Stimulated activated CD8-positive, alpha-beta memory T cell treated with anti-CD3 and anti-CD28 coated beads, Interleukin-12 subunit alpha, Interleukin-12 subunit beta, amount 100 ng/mL, for 4 hours (primary cell): ENCODE measurements at regions not wholly inside any gene's neighbourhood (a gene's known extent, or its start where the extent isn't known, plus 50 kb on each side); places are given as distances from the start of the nearest gene placed in this dataset.

Experiments used
- DNase-seq: peaks from one replicate; pipeline ENCODE4 v3.0.0-alpha.2; 2020; ENCODE audit warnings: low read depth

DNA sequence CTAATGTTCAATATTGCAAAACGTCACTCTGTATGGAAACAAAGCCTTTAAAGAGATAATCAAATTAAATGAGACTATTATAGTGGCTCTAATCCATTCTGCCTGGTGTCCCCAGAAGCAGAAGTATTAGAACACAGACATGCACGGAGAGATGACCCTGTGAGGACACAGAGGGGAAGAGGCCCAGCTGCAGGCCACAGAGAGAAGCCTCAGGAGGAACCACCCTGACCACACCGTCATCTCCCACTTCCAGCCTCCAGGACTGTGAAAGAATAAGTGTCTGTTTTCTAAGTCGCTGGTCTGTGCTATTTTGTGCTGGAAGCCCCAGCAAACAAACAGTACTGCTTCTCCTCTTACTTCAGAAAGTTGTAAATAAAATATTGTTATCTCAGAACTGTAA is 283.5 kb upstream of the ADARB2 start:
- no peak for DNase-seq

DNA sequence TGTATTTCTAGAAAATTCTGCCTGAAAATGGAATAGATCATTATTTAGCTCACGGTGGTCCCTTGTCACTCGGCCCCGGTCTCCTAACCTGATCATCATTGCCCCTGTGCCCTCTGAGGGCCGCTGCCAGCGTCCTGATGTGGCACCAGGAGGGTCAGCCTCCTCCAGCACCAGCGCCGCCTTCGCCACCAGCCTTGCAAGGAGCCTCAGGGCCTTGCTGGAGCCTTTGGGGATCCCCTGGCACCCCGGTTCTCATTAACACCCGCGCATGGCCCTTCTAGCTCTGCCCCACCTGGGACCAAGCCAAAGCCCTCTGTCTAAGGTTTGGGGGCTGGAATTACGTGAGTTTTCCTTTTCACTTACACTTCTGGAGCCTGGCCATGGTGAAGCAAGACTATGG is 282.5 kb upstream of the ADARB2 start:
- DNase-seq = no peak

DNA sequence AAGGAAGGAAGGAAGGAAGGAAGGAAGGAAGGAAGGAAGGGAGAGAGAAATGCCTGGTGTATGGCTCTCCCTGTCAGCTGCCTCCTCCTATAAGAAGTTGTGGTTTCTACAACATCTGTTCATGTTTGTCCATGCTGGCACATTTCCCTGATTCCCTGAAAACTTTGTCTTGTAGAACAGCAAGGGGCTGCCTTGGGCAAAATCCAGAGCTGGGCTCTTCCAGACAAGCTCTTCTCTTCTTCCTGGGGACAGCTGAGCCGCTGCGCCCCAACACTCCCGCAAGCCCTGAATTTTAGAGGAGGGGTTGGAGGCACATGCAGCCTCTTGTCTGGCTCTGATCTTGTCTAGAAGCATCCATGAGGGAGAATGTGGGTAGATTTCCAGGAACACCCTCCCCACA is 282.0 kb upstream of the ADARB2 start:
- no peak for DNase-seq

GRCh38 chr10:2014541-2014940 is 277.2 kb upstream of the ADARB2 start:
- no peak for DNase-seq

DNA sequence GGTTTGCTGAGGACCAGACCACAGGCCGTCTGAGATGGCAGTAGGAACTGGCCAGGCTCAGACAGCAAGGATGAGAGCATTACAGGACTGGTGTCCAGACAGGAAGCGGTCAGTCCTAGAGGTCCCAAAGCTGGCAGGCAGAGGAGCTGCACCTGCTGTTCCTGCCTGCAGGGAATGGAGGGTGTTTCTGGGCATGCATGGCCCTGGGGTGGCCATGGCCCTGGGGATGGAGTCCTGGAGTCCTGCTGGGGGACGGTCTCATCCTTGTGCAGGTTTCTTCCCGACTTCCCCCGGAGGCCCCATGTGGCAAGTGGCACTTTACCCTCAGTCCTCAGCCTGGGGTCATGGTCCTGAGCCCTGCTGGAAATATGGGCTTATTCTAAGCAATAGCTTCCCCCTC is 274.9 kb upstream of the ADARB2 start:
- no peak for DNase-seq

DNA sequence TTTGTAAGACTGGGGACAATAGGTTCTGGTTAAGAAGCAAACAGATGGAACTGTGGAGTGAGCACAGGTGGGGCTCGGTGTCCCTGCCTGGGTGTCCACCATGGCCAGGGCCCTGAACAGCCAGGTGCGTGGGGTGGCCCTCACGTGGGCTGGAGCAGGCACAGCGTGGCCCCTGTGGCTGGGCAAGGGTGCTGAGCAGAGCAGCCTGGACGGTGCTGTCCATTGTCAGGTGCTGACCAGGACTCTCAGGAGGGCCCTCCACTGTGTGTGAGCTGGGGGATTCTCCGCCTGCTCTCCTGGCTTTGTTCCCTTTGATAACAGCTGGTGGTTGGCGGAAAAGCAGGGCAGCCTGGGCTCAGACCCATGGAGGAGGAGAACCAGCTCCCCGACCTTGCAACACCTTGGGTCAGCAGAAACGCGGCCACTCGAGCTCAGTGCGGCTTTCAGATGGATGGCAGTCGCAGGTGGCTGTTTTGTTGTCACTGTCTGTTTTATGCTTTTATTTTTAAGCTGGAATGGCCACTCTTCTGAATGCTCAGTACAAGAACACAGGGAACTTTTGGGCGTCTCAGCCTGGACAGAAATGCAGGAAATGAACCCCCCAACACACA is 273.9 kb upstream of the ADARB2 start:
- no peak for DNase-seq

DNA sequence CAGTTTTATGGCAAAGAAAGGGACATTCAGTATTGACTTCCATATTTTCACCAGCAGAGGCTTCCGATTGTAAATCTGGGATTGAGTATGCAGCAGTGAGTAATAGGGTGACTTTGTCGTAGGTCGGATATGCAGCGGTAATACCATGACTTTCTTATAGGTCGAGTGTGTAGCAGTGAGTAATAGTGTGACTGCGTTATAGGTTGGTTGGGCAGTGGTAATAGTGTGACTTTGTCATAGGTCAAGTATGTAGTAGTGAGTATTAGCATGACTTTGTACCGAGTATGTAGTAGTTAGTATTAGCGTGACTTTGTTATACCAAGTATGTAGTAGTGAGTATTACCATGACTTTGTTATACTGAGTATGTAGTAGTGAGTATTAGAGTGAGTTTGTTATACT is 268.2 kb upstream of the ADARB2 start:
- DNase-seq = no peak

DNA sequence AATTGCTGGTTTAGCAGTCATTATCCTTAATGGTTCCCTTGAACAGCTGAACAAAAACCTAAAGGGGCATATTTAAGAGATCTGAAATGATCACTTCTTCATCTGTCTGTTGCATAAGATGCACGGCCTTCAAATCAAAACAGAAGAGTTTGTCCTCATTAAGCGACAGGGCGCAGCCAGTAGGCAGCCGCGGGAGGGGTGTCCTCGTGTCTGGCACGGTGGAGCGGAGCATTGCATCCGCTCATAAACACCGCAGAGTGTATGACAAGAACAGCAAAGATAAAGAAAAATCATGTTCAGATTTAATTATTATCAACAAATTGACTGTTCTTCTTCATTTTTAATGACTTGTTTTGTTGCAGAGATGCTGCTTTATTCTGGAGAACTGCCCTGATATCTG is 255.6 kb upstream of the ADARB2 start:
- no peak for DNase-seq

DNA sequence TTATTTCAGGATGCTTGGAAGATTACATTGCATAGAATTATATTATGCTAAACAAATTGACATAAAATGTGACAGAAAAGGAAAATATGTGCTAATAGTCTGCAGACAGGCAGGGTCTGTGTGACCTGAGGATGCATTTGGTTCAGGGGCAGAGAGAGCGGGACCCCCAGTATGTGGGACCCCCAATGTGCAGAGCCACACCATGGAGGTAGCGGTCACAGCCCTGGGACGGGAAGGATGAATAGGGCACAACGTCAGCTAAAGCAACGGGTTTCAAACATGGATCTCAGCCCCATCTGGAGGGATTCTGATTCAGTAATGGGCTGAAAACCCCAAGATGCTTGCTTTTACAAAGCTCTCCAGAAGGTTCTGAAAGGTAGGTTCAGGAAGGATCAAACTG is 251.8 kb upstream of the ADARB2 start:
- no peak for DNase-seq

GRCh38 chr10:1981976-1982375 is 244.7 kb upstream of the ADARB2 start:
- no peak for DNase-seq

GRCh38 chr10:1980459-1980858 is 243.1 kb upstream of the ADARB2 start:
- no peak for DNase-seq

DNA sequence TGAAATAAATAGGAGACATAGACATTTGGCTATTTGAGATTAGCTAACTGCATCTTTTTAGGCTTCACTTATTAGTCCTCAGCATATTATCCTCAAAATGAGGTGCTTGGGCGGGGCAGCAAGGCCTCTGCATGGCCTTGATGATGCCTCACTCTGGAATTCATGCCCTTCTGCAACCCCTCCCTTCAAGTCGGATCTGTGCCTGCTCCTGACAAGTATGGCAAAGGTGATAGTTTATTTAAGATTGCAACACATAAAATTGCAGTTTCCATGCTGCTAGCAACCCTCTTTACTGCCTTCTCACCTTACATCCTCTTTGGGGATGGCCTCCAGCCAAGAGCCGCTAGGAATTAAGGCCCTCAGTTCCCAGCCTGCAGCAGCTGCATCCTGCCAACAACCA is 241.3 kb upstream of the ADARB2 start:
- DNase-seq = no peak

GRCh38 chr10:1977461-1977860 is 240.1 kb upstream of the ADARB2 start:
- DNase-seq = no peak

- no peak for DNase-seq
Observed at GRCh38 chr10:1972406-1972805, 235.1 kb upstream of the ADARB2 start.

DNA sequence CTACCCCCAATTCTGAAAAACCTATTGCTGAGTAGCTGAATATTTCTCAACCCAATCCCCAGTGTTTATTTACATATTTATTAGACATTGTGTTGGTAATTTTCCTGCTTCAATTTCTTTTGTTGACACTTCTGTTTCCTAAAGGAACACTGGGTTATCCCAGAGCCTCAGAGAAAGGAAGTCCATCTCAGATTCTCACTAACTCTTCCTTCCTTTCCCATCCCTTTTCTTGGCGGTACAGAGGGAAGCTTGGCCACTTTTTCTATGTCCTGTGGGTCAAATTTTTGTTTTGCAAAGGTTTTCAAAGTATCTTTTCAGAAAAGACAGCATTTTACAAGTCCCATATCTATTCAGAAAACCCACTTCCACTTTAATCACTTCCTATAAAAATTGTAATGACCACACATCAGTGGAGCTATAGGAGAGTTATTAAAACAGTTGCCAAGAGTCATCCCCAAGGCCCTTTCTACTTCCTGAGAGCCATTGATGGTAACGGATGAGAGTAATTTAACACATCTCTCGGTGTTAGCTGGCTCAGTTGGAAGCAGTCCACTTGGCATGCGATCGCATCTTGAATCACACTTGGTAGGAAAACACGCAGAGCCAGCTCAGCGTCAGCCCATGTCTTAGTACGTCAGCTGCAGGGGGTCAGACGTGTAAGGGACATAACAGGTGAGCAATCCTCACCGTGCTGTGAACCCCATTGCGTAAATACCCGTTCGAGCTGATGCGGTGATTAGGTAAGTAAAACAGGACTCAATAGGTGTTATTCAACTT is 231.1 kb upstream of the ADARB2 start:
- no peak for DNase-seq

DNA sequence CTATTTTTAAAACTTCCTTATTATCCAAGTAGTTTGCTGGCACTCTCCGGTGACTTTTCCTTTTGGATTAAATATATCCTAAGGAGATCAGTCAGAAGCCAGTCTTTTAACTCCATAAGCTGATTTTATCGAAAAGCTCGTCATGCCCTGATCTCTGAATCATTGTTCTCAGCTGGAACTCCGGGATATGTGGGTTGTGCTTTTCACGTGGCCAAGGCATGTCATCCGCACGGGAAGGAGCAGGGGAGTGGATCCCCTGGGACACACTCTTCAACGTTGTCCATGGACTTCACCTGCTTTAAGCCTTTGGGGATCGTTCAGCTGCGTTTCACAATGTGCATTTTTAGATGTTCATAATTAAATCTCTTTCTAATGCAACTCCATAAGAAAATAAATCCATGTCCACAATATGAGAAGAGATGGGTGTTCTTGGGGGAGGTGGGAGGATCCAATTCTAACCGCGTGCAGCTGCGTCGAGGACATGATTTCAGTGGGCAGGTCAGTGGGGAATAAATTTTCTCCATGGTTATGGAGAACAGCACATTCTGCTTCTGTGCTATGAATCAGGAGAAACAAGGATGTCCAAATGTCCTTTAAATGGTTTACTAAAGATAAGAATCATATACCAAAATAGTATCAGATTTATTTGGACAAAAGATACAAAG is 229.5 kb upstream of the ADARB2 start:
- no peak for DNase-seq

DNA sequence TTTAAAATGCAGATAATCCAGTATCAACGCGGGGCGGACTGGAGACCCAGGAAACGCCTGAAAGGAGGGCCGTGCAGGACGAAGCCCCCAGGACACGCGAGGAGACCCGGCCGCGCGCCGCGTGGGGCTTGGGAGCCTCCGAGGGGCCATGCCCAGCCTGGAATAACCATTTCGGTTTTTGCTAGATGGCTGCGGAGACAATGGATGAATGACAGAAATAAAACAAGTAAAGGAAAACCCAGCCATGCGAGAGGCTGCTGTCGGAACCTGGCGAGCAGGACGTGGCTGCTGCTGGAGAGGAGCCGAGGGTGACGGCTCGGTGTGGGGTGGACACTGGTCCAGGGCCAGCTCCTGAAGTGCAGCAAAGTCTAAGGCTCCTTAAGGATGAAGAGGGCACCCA is 227.2 kb upstream of the ADARB2 start:
- DNase-seq = no peak

GRCh38 chr10:1963341-1963740 is 226.0 kb upstream of the ADARB2 start:
- no peak for DNase-seq

DNA sequence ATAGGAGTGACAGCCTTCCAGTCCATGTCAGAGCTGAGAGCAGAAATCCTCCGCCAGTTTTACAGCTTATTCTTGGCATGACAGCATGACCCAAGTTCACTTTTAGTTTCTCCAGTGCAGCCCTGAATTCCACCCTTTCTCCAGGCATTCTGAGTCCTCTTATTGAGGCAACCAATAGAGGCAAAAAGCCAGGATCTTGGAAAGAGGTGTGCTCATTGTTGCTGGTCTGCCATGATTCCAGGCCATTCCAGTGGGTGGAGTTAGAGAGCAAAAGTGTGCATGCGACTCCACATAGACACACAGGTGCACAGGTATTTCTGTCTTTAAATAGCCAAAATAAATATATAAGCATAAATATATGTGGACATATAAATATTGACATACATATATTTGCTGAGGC is 224.7 kb upstream of the ADARB2 start:
- no peak for DNase-seq

- no peak for DNase-seq
Observed at GRCh38 chr10:1960982-1961381, 223.7 kb upstream of the ADARB2 start.

- DNase-seq = no peak
Observed at GRCh38 chr10:1957057-1957456, 219.7 kb upstream of the ADARB2 start.

- no peak for DNase-seq
Observed at GRCh38 chr10:1954300-1954699, 217.0 kb upstream of the ADARB2 start.
